ENCODE measurements at regions not wholly inside any gene's neighbourhood (a gene's known extent, or its start where the extent isn't known, plus 50 kb on each side); places are given as distances from the start of the nearest gene placed in this dataset.

GRCh38 chr1:116854403-116854690 is 55.4 kb upstream of the PTGFRN start:
- TF ChIP-seq CTCF (IDR thresholded peaks at IDR 0.05; ENCODE audit: unreplicated experiment), result no peak
- no peak overlapping the region for H3K27ac Mint-ChIP-seq (ENCODE audit: unreplicated experiment)
- H3K4me3 Mint-ChIP-seq (ENCODE audit: low read depth, unreplicated experiment), result no peak overlapping the region
- intact Hi-C loops (cut with micrococcal nuclease; ENCODE audit: unreplicated experiment), result loop anchor here (10.0 kb wide), 2 partner anchors 50 to 200 kb away; partner anchors contain the start of gene PTGFRN
- H3K9me3 Mint-ChIP-seq (ENCODE audit: low read depth, unreplicated experiment), result no peaks in the 10 kb centered on the region
- BruUV-seq (replicated peaks), result no TSS peak
- H3K36me3 Mint-ChIP-seq (ENCODE audit: insufficient read depth, unreplicated experiment), result no peaks in the 10 kb centered on the region
- no peak for DNase-seq
- H3K4me1 Mint-ChIP-seq (ENCODE audit: low read depth, unreplicated experiment), result peaks cover 28% of the 10 kb centered on the region
- CTCF ChIA-PET, result interaction anchor here (1.5 kb wide), 1 partner anchor 117 kb away, joined by 12 read pairs; no protein-coding TSS in a partner anchor
- no peaks in the 10 kb centered on the region for H3K27me3 Mint-ChIP-seq (ENCODE audit: unreplicated experiment)

GRCh38 chr1:116854716-116855115 is 55.0 kb upstream of the PTGFRN start:
- Mint-ChIP-seq H3K4me3 (ENCODE audit: low read depth, unreplicated experiment) (no peak overlapping the region), H3K9me3 (ENCODE audit: low read depth, unreplicated experiment) (no peaks in the 10 kb centered on the region), H3K27me3 (ENCODE audit: unreplicated experiment) (no peaks in the 10 kb centered on the region), H3K4me1 (ENCODE audit: low read depth, unreplicated experiment) (peaks cover 28% of the 10 kb centered on the region), H3K27ac (ENCODE audit: unreplicated experiment) (no peak overlapping the region), H3K36me3 (ENCODE audit: insufficient read depth, unreplicated experiment) (no peaks in the 10 kb centered on the region)
- intact Hi-C loops (cut with micrococcal nuclease; ENCODE audit: unreplicated experiment), result loop anchor here (10.0 kb wide), 2 partner anchors 50 to 200 kb away; partner anchors contain the start of gene PTGFRN
- no peak for TF ChIP-seq CTCF (IDR thresholded peaks at IDR 0.05; ENCODE audit: unreplicated experiment)
- CTCF ChIA-PET, result no interaction called here
- no TSS peak for BruUV-seq (replicated peaks)
- DNase-seq, result no peak

- TF ChIP-seq CTCF (IDR thresholded peaks at IDR 0.05; ENCODE audit: unreplicated experiment), result no peak
- Mint-ChIP-seq H3K36me3 (ENCODE audit: insufficient read depth, unreplicated experiment) (no peaks in the 10 kb centered on the region), H3K9me3 (ENCODE audit: low read depth, unreplicated experiment) (no peaks in the 10 kb centered on the region), H3K27ac (ENCODE audit: unreplicated experiment) (no peak overlapping the region), H3K27me3 (ENCODE audit: unreplicated experiment) (no peaks in the 10 kb centered on the region), H3K4me3 (ENCODE audit: low read depth, unreplicated experiment) (no peak overlapping the region), H3K4me1 (ENCODE audit: low read depth, unreplicated experiment) (peaks cover 28% of the 10 kb centered on the region)
- no peak for DNase-seq
- BruUV-seq (replicated peaks), result no TSS peak
- intact Hi-C loops (cut with micrococcal nuclease; ENCODE audit: unreplicated experiment), result loop anchor here (10.0 kb wide), 2 partner anchors 50 to 200 kb away; partner anchors contain the start of gene PTGFRN
- CTCF ChIA-PET, result interaction anchor here (1.7 kb wide), 1 partner anchor 13 kb away, joined by 5 read pairs; no protein-coding TSS in a partner anchor
Measured at GRCh38 chr1:116855191-116855619, 54.5 kb upstream of the PTGFRN start.

DNA sequence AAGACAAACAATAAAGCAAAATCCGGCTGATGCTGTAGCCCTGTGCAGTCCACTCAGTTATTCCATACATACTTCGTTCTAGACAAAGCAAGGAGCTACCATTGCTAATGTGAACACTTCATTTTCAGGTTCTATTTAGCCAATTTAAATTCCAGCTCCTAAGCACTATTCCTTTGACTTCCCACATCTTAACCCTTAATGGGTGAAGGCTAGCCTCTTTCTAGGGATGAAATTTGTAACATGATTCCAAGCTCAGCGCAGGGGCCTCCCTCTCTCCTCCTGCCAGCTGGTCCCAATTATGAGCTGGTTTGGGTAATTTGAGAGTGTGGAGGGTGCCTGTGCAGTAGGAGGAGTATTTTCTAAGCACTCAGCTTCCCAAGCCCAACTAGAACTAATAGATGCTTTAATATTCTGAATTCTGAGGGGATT is 53.9 kb upstream of the PTGFRN start:
- H3K9me3 Mint-ChIP-seq (ENCODE audit: low read depth, unreplicated experiment), result no peaks in the 10 kb centered on the region
- no TSS peak for BruUV-seq (replicated peaks)
- H3K27me3 Mint-ChIP-seq (ENCODE audit: unreplicated experiment), result no peaks in the 10 kb centered on the region
- no peak overlapping the region for H3K27ac Mint-ChIP-seq (ENCODE audit: unreplicated experiment)
- DNase-seq, result no peak
- no peak for TF ChIP-seq CTCF (IDR thresholded peaks at IDR 0.05; ENCODE audit: unreplicated experiment)
- peaks cover 28% of the 10 kb centered on the region for H3K4me1 Mint-ChIP-seq (ENCODE audit: low read depth, unreplicated experiment)
- intact Hi-C loops (cut with micrococcal nuclease; ENCODE audit: unreplicated experiment), result loop anchor here (10.0 kb wide), 2 partner anchors 49 to 199 kb away; partner anchors contain the start of gene PTGFRN
- no peaks in the 10 kb centered on the region for H3K36me3 Mint-ChIP-seq (ENCODE audit: insufficient read depth, unreplicated experiment)
- no peak overlapping the region for H3K4me3 Mint-ChIP-seq (ENCODE audit: low read depth, unreplicated experiment)
- CTCF ChIA-PET, result interaction anchor here (1.7 kb wide), 1 partner anchor 14 kb away, joined by 5 read pairs; no protein-coding TSS in a partner anchor
